Upper lobe of left lung (tissue), 6 donors: ENCODE measurements at regions not wholly inside any gene's neighbourhood (a gene's known extent, or its start where the extent isn't known, plus 50 kb on each side); places are given as distances from the start of the nearest gene placed in this dataset.
A peak's percentile ranks its signal among the peaks of the same experiment; 100 is the strongest.

Experiments
- ATAC-seq, 2 donors: fragments of 200-7000 bp; cut with Tn5 transposase; one replicate each; pipeline ENCODE4 v1.9.1; 2022; ENCODE audit warnings: mild to moderate bottlenecking in 2 of 2, moderate library complexity in 2 of 2; ENCODE audit not compliant: low FRiP score in 2 of 2
- DNase-seq, 2 donors: peaks; one replicate each; pipeline ENCODE4 v3.0.0-alpha.2; 2019 to 2020
- H3K27ac ChIP-seq, 4 donors: fragments of 200-600 bp; sonication (generic); one replicate each; pipeline ENCODE4 v1.5.1; 2016 to 2019
- H3K27me3 ChIP-seq, 4 donors: fragments of 200-600 bp; sonication (generic); one replicate each; pipeline ENCODE4 v1.5.1; 2017 to 2019
- H3K36me3 ChIP-seq, 4 donors: fragments of 200-600 bp; sonication (generic); one replicate each; pipeline ENCODE4 v1.5.1; 2016 to 2019
- H3K4me1 ChIP-seq, 4 donors: fragments of 200-600 bp; sonication (generic); one replicate each; pipeline ENCODE4 v1.5.1; 2018 to 2019
- H3K4me3 ChIP-seq, 4 donors: fragments of 200-600 bp; sonication (generic); one replicate each; pipeline ENCODE4 v1.5.1; 2017 to 2019; ENCODE audit warnings: mild to moderate bottlenecking in 2 of 4, moderate library complexity in 1 of 4
- H3K9me3 ChIP-seq, 4 donors: fragments of 200-600 bp; sonication (generic); one replicate each; pipeline ENCODE4 v1.5.1; 2018 to 2019
- CTCF ChIP-seq, 6 experiments: fragments of 450-650 bp in 4 of 6; fragments of 200-600 bp in 2 of 6; sonication (generic) in 2 of 6; IDR thresholded peaks; one replicate each; pipeline ENCODE4 v1.5.1; 2016 to 2019; ENCODE audit warnings: antibody characterized with exemption in 6 of 6
- EP300 ChIP-seq, 4 donors: sonication (generic); formaldehyde crosslinking; IDR thresholded peaks; one replicate each; pipeline ENCODE4 v1.5.1; 2017; ENCODE audit warnings: antibody characterized with exemption in 4 of 4, control low read depth in 2 of 4
- POLR2A ChIP-seq, 4 donors: fragments of 450-650 bp; IDR thresholded peaks; one replicate each; pipeline ENCODE4 v1.5.1; 2016 to 2017; ENCODE audit warnings: antibody characterized with exemption in 4 of 4, mild to moderate bottlenecking in 2 of 4
- POLR2AphosphoS5 ChIP-seq, 2 donors: sonication (generic); formaldehyde crosslinking; IDR thresholded peaks; one replicate each; pipeline ENCODE4 v1.5.1; 2017; ENCODE audit warnings: antibody characterized with exemption in 2 of 2
- WGBS, 2 donors: methylation state at CpG; one replicate each; pipeline ENCODE4 v1.1.5; 2017 to 2018; 5-methylcytosine and 5-hydroxymethylcytosine counted together
- donor health status: DM: no; HTN: no; CAD: no; lungs with moderate emphysema.
- donor health status: DM: no; HTN: yes; CAD: no; lungs with severe emphysema.

- Histone ChIP-seq H3K4me3 (no peak overlapping the region), H3K27me3 (no peaks in the 10 kb centered on the region), H3K27ac (no peak overlapping the region), H3K4me1 (no peaks in the 10 kb centered on the region), H3K9me3 (no peaks in the 10 kb centered on the region), H3K36me3 (no peaks in the 10 kb centered on the region)
- 88 to 94% methylated on average over 2 of the region's 2 CpGs for WGBS, 2 donors
- ATAC-seq (no peak), DNase-seq (no peak)
- TF ChIP-seq POLR2A (IDR thresholded peaks at IDR 0.05) (no peak), EP300 (IDR thresholded peaks at IDR 0.05) (no peak), CTCF (IDR thresholded peaks at IDR 0.05) (no peak), POLR2AphosphoS5 (IDR thresholded peaks at IDR 0.05) (no peak)
These were observed 163.4 kb upstream of the BDNF start for GRCh38 chr11:27863637-27864036.

GRCh38 chr11:27861706-27862430 lies 161.6 kb upstream of the BDNF start:
- H3K27ac ChIP-seq: no peak overlapping the region
- WGBS, 2 donors: 74 to 76% methylated on average over 4 of the region's 4 CpGs
- H3K36me3 ChIP-seq: no peaks in the 10 kb centered on the region
- no peaks in the 10 kb centered on the region for H3K9me3 ChIP-seq
- no peaks in the 10 kb centered on the region for H3K27me3 ChIP-seq
- DNase-seq (no peak), ATAC-seq (peak in 1 of 2 donors; percentile 89)
- TF ChIP-seq POLR2A (IDR thresholded peaks at IDR 0.05) (no peak), EP300 (IDR thresholded peaks at IDR 0.05) (no peak), POLR2AphosphoS5 (IDR thresholded peaks at IDR 0.05) (no peak), CTCF (IDR thresholded peaks at IDR 0.05) (no peak)
- H3K4me1 ChIP-seq: no peaks in the 10 kb centered on the region
- H3K4me3 ChIP-seq: no peak overlapping the region

- no peaks in the 10 kb centered on the region for H3K4me1 ChIP-seq
- WGBS, 2 donors: 75 to 90% methylated on average over 2 of the region's 2 CpGs
- no peak overlapping the region for H3K27ac ChIP-seq
- ATAC-seq (no peak), DNase-seq (no peak)
- no peak for TF ChIP-seq POLR2A (IDR thresholded peaks at IDR 0.05)
- TF ChIP-seq EP300 (IDR thresholded peaks at IDR 0.05): no peak
- TF ChIP-seq CTCF (IDR thresholded peaks at IDR 0.05): no peak
- no peak for TF ChIP-seq POLR2AphosphoS5 (IDR thresholded peaks at IDR 0.05)
- H3K27me3 ChIP-seq: no peaks in the 10 kb centered on the region
- H3K9me3 ChIP-seq: no peaks in the 10 kb centered on the region
- H3K4me3 ChIP-seq: no peak overlapping the region
- no peaks in the 10 kb centered on the region for H3K36me3 ChIP-seq
These were observed 160.6 kb upstream of the BDNF start for GRCh38 chr11:27860811-27861210.

GRCh38 chr11:27858866-27859265 lies 158.6 kb upstream of the BDNF start:
- Histone ChIP-seq H3K4me1 (no peaks in the 10 kb centered on the region), H3K4me3 (no peak overlapping the region), H3K9me3 (no peaks in the 10 kb centered on the region), H3K27me3 (no peaks in the 10 kb centered on the region), H3K36me3 (no peaks in the 10 kb centered on the region), H3K27ac (no peak overlapping the region)
- 74 to 80% methylated on average over 3 of the region's 3 CpGs for WGBS, 2 donors
- TF ChIP-seq EP300 (IDR thresholded peaks at IDR 0.05) (no peak), CTCF (IDR thresholded peaks at IDR 0.05) (no peak), POLR2A (IDR thresholded peaks at IDR 0.05) (no peak), POLR2AphosphoS5 (IDR thresholded peaks at IDR 0.05) (no peak)
- no peak for ATAC-seq
- DNase-seq: no peak

- no peaks in the 10 kb centered on the region for H3K4me1 ChIP-seq
These were observed 157.3 kb upstream of the BDNF start for GRCh38 chr11:27857588-27857987.

More at GRCh38 chr11:27857588-27857987, 157.3 kb upstream of the BDNF start:
- H3K9me3 ChIP-seq: no peaks in the 10 kb centered on the region
- no peaks in the 10 kb centered on the region for H3K27me3 ChIP-seq
- DNase-seq: no peak
- ATAC-seq: no peak
- H3K27ac ChIP-seq: no peak overlapping the region
- no peak overlapping the region for H3K4me3 ChIP-seq
- WGBS, 2 donors: 53 to 59% methylated on average over 4 of the region's 4 CpGs
- TF ChIP-seq POLR2AphosphoS5 (IDR thresholded peaks at IDR 0.05) (no peak), CTCF (IDR thresholded peaks at IDR 0.05) (no peak), EP300 (IDR thresholded peaks at IDR 0.05) (no peak), POLR2A (IDR thresholded peaks at IDR 0.05) (no peak)
- no peaks in the 10 kb centered on the region for H3K36me3 ChIP-seq
